Vagina (tissue), 2 donors: ENCODE measurements at regions not wholly inside any gene's neighbourhood (a gene's known extent, or its start where the extent isn't known, plus 50 kb on each side); places are given as distances from the start of the nearest gene placed in this dataset.

ENCODE experiments used
- CTCF ChIP-seq, 3 experiments: fragments of 450-650 bp in 2 of 3; fragments of 200-600 bp in 1 of 3; sonication (generic) in 1 of 3; IDR thresholded peaks; one replicate each; pipeline ENCODE4 v1.5.1; 2017 to 2019; ENCODE audit warnings: antibody characterized with exemption in 3 of 3, mild to moderate bottlenecking in 2 of 3, moderate library complexity in 2 of 3
- POLR2A ChIP-seq, 2 donors: fragments of 450-650 bp; IDR thresholded peaks; one replicate each; pipeline ENCODE4 v1.6.1; 2017; ENCODE audit warnings: antibody characterized with exemption in 2 of 2, mild to moderate bottlenecking in 2 of 2, moderate library complexity in 2 of 2

GRCh38 chr9:29312327-29312726 lies 1739.0 kb upstream of the C9orf72 start:
- no peak for TF ChIP-seq POLR2A (IDR thresholded peaks at IDR 0.05)
- TF ChIP-seq CTCF (IDR thresholded peaks at IDR 0.05): no peak
